GM06990 (cell line): ENCODE measurements at regions not wholly inside any gene's neighbourhood (a gene's known extent, or its start where the extent isn't known, plus 50 kb on each side); places are given as distances from the start of the nearest gene placed in this dataset.
"Not testable (repeated sequence)": the region's sequence is repeated elsewhere in the genome, so short reads cannot be mapped to it uniquely, and the experiment has no call there.

ENCODE experiments used
- DNase-seq: peaks from one replicate; pipeline ENCODE4 v3.0.0-alpha.2; 2011; ENCODE audit not compliant: insufficient read length; ENCODE audit errors: extremely low read depth
- H3K27me3 ChIP-seq: replicated peaks from 2 replicates; pipeline ENCODE4 v1.6.0; 2011; ENCODE audit warnings: low read length; ENCODE audit not compliant: control insufficient read depth, insufficient read depth
- H3K36me3 ChIP-seq: 2 replicates; pipeline ENCODE4 v1.5.1; 2011; ENCODE audit warnings: low read length; ENCODE audit not compliant: control insufficient read depth, insufficient read depth
- H3K4me3 ChIP-seq: replicated peaks from 2 replicates; pipeline ENCODE4 v1.5.1; 2011; ENCODE audit warnings: low read depth, mild to moderate bottlenecking, control low read depth, low read length
- TF ChIP-seq, protein P1 (sequence below): IDR thresholded peaks from 2 replicates; pipeline ENCODE4 v1.5.1; 2011; ENCODE audit warnings: low read length, control low read depth, mild to moderate bottlenecking, inconsistent platforms; ENCODE audit not compliant: insufficient read depth, poor library complexity, severe bottlenecking

DNA sequence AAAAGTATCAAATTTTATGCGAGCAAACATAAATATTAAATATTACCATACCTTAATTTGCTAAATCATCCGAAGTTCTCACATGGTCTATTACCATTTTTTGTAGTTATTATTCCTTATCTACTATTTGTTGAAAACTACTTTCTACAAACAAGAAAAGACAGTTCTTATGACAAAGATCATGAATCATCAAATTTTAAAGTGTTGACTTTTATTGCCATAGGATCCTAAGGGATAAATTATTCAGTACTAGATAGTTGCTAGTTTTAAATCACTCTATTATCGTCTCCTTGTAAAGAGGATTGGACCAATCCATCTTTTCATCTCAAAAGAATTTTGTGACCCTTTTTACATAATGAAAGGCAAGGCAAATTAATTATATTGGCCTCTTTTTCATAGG lies 523.6 kb upstream of the TMEFF2 start:
- H3K27me3 ChIP-seq: no peaks in the 10 kb centered on the region
- TF ChIP-seq, protein P1, sequence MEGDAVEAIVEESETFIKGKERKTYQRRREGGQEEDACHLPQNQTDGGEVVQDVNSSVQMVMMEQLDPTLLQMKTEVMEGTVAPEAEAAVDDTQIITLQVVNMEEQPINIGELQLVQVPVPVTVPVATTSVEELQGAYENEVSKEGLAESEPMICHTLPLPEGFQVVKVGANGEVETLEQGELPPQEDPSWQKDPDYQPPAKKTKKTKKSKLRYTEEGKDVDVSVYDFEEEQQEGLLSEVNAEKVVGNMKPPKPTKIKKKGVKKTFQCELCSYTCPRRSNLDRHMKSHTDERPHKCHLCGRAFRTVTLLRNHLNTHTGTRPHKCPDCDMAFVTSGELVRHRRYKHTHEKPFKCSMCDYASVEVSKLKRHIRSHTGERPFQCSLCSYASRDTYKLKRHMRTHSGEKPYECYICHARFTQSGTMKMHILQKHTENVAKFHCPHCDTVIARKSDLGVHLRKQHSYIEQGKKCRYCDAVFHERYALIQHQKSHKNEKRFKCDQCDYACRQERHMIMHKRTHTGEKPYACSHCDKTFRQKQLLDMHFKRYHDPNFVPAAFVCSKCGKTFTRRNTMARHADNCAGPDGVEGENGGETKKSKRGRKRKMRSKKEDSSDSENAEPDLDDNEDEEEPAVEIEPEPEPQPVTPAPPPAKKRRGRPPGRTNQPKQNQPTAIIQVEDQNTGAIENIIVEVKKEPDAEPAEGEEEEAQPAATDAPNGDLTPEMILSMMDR: no peak
- H3K4me3 ChIP-seq: no peak overlapping the region
- H3K36me3 ChIP-seq: no peaks in the 10 kb centered on the region
- DNase-seq: no peak

DNA sequence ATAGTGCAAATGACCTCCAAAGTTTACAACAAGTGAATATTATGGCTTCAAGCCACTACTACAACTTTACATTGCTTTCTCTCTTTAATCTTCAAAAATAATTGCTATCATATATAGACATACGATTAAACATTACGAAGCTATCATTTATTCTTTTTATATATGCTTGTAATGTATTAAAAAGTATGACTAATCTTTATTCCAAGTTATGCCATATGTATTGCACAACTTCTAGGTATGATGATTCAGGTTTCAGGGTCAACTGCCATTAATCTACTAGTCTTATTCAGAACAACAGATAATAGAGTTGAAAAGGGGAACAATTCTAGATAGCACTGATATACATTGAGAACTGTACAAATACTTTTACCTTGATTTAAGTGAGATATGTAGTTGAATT lies 506.2 kb upstream of the TMEFF2 start:
- no peak overlapping the region for H3K4me3 ChIP-seq
- no peaks in the 10 kb centered on the region for H3K27me3 ChIP-seq
- TF ChIP-seq, protein P1: no peak
- DNase-seq: no peak
- no peaks in the 10 kb centered on the region for H3K36me3 ChIP-seq

DNA sequence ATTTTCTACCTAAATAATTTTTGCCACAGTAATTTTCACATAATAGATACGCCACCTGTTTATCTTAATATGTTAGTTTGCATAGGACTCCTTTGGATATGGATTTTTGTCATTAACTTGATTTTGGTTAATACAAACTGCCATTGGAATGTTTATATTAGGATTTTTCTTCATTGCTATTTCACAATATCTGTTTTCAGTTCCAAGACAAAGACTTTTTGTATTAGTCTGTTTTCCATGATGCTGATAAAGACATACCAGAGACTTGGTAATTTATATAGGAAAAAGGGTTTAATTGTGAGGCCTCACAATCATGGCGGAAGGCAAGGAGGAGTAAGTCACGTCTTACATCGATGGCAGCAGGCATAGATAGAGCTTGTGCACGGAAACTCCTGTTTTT lies 503.1 kb upstream of the TMEFF2 start:
- Histone ChIP-seq H3K4me3 (no peak overlapping the region), H3K36me3 (no peaks in the 10 kb centered on the region), H3K27me3 (no peaks in the 10 kb centered on the region)
- TF ChIP-seq, protein P1: no peak
- no peak for DNase-seq

DNA sequence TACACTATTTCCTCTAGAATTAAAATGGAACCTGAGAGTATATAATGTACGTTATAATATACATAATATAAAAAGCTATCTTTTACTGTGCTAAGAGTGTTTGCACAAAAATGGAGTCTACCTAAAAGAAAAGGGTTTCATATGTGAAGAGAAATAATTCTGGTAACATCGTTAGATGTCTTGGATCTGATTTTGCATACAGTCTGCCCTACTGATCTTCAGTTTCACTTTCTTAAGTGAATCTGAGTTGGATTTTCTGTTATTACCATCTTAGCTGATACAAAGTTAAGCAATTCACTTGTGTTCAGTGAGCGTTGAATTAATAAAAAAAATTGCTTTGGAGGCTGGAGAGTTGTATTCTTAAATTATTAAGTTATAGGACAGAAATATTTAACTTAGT lies 502.1 kb upstream of the TMEFF2 start:
- no peak overlapping the region for H3K4me3 ChIP-seq
- H3K36me3 ChIP-seq: no peaks in the 10 kb centered on the region
- TF ChIP-seq, protein P1: no peak
- no peaks in the 10 kb centered on the region for H3K27me3 ChIP-seq
- no peak for DNase-seq

DNA sequence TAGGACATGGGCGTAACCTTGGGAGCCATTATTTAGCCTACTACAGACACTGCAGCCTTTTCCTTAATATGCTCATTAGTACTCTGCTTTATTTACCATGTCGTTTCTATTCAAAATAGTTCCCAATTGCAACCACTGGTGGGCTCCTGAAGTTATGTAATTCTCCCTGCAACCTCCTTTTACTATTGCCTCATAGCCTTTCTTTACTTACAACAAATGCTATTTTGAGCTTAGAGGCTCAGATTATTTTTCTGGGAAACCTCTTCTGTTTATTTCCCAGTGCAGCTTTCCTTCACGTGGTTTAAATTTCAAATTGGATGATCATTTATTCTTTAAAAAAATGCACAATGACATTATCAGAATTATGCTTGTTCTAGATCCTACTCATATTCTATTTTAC lies 492.3 kb upstream of the TMEFF2 start:
- DNase-seq: no peak
- H3K27me3 ChIP-seq: no peaks in the 10 kb centered on the region
- H3K4me3 ChIP-seq: no peak overlapping the region
- TF ChIP-seq, protein P1: no peak
- no peaks in the 10 kb centered on the region for H3K36me3 ChIP-seq

DNA sequence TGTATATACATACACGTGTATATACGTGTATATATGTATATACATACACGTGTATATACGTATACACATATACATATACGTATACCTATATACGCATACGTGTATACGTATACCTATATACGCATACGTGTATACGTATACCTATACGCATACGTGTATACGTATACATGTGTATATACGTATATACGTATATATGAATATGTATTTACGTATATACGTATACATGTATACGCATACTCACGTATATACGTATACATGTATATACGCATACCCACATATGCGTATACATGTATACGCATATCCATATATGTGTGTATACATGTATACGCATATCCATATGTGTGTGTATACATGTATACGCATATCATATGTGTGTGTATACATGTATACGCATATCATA lies 487.8 kb upstream of the TMEFF2 start:
- DNase-seq: not testable (repeated sequence)

DNA sequence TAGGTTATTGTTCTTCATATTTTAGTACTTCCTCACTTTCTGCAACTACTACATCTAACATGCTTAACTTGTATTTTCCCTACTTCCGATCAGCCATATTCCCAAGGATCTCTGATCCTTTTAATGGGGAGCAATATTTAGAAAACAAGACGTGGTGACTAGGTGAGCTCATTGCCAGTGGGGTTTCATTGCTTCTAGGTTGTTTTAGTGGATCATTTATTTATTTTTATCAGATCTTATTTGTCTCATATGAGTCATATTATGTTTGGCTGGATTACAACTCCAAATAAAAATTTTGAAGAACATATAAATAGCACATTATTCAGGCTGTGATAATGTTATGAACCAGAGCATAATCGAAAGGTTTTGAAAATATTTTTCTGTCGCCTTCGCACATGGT lies 480.9 kb upstream of the TMEFF2 start:
- Histone ChIP-seq H3K27me3 (no peaks in the 10 kb centered on the region), H3K36me3 (no peaks in the 10 kb centered on the region), H3K4me3 (no peak overlapping the region)
- no peak for DNase-seq
- TF ChIP-seq, protein P1: no peak

More for the DNA sequence above, 487.8 kb upstream of the TMEFF2 start:
- not testable (repeated sequence) for H3K27me3 ChIP-seq, H3K4me3 ChIP-seq, H3K36me3 ChIP-seq
